HEK293T (cell line): ENCODE measurements at regions not wholly inside any gene's neighbourhood (a gene's known extent, or its start where the extent isn't known, plus 50 kb on each side); places are given as distances from the start of the nearest gene placed in this dataset.

Experiments used
- BHLHE40 ChIP-seq: fragments of 450-650 bp; IDR thresholded peaks from 2 replicates; pipeline ENCODE4 v1.6.1; 2016; ENCODE audit warnings: mild to moderate bottlenecking, moderate library complexity, borderline replicate concordance
- CTBP1 ChIP-seq: fragments of 450-650 bp; IDR thresholded peaks from 2 replicates; pipeline ENCODE4 v1.6.1; 2016; ENCODE audit warnings: borderline replicate concordance
- FOXA1 ChIP-seq: fragments of 450-650 bp; IDR thresholded peaks from 2 replicates; pipeline ENCODE4 v1.6.1; 2016; ENCODE audit warnings: mild to moderate bottlenecking
- FOXK2 ChIP-seq: fragments of 450-650 bp; IDR thresholded peaks from 2 replicates; pipeline ENCODE4 v1.6.1; 2016; ENCODE audit warnings: mild to moderate bottlenecking
- FOXM1 ChIP-seq: fragments of 450-650 bp; IDR thresholded peaks from 2 replicates; pipeline ENCODE4 v1.6.1; 2017; ENCODE audit warnings: mild to moderate bottlenecking, borderline replicate concordance
- HDGF ChIP-seq: fragments of 450-650 bp; IDR thresholded peaks from 2 replicates; pipeline ENCODE4 v1.6.1; 2017; ENCODE audit warnings: antibody characterized with exemption, borderline replicate concordance
- L3MBTL2 ChIP-seq: fragments of 450-650 bp; conservative IDR thresholded peaks from 2 replicates; pipeline ENCODE4 v1.6.1; 2016; ENCODE audit warnings: mild to moderate bottlenecking
- LEF1 ChIP-seq: fragments of 450-650 bp; IDR thresholded peaks from 2 replicates; pipeline ENCODE4 v1.6.1; 2017; ENCODE audit warnings: mild to moderate bottlenecking, borderline replicate concordance
- NFRKB ChIP-seq: fragments of 450-650 bp; IDR thresholded peaks from 2 replicates; pipeline ENCODE4 v1.6.1; 2016; ENCODE audit warnings: mild to moderate bottlenecking, moderate library complexity
- SP1 ChIP-seq: fragments of 450-650 bp; IDR thresholded peaks from 2 replicates; pipeline ENCODE4 v1.6.1; 2017
- SUZ12 ChIP-seq: fragments of 450-650 bp; IDR thresholded peaks from 2 replicates; pipeline ENCODE4 v1.6.1; 2016; ENCODE audit warnings: mild to moderate bottlenecking
- TARDBP ChIP-seq: fragments of 450-650 bp; IDR thresholded peaks from 2 replicates; pipeline ENCODE4 v1.6.1; 2016
- TF ChIP-seq, protein P1 (sequence below): fragments of 450-650 bp; IDR thresholded peaks from 2 replicates; pipeline ENCODE4 v1.6.1; 2016

DNA sequence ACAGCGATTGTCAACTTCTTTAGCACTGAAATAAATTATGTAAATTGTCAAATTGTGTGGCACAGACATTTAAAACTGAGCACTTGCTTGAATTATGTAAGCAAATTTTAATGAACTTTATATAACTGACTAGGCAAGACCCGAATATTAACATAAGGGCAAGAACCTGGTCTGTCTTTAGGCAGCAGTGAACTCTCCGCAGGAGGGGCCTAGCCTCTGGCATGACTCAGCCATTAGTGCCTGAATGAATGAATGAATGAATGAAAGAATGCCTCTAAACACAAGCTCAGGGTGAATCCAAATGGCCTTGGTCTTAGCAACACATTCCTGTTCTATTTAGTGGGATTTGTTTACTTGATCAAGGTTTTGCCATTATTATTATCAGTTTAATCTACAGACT, 654.7 kb upstream of the ARGLU1 start:
- TF ChIP-seq FOXA1 (no peak), FOXM1 (no peak), SP1 (no peak), FOXK2 (no peak), CTBP1 (no peak), LEF1 (no peak), BHLHE40 (no peak), TARDBP (no peak), L3MBTL2 (no peak), HDGF (no peak), SUZ12 (no peak), NFRKB (no peak)
- TF ChIP-seq, protein P1, sequence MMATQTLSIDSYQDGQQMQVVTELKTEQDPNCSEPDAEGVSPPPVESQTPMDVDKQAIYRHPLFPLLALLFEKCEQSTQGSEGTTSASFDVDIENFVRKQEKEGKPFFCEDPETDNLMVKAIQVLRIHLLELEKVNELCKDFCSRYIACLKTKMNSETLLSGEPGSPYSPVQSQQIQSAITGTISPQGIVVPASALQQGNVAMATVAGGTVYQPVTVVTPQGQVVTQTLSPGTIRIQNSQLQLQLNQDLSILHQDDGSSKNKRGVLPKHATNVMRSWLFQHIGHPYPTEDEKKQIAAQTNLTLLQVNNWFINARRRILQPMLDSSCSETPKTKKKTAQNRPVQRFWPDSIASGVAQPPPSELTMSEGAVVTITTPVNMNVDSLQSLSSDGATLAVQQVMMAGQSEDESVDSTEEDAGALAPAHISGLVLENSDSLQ, result no peak
